Neural cell (in vitro differentiated cells): ENCODE measurements at regions not wholly inside any gene's neighbourhood (a gene's known extent, or its start where the extent isn't known, plus 50 kb on each side); places are given as distances from the start of the nearest gene placed in this dataset.

ENCODE experiments used
- CTCF ChIP-seq: fragments of 450-650 bp; IDR thresholded peaks from 2 replicates; pipeline ENCODE4 v1.5.1; 2014; ENCODE audit warnings: antibody characterized with exemption, mild to moderate bottlenecking, moderate library complexity; ENCODE audit not compliant: poor library complexity, severe bottlenecking
- EP300 ChIP-seq: fragments of 450-650 bp; conservative IDR thresholded peaks from 2 replicates; pipeline ENCODE4 v1.6.1; 2014; ENCODE audit warnings: antibody characterized with exemption, mild to moderate bottlenecking, moderate library complexity; ENCODE audit not compliant: poor library complexity, severe bottlenecking
- EZH2 ChIP-seq: fragments of 200-600, 300-800 bp; shearing (Covaris generic), sonication (generic); IDR thresholded peaks from 2 replicates; pipeline ENCODE4 v1.6.1; 2014; ENCODE audit warnings: antibody characterized with exemption, low read length, borderline replicate concordance, mild to moderate bottlenecking; ENCODE audit not compliant: insufficient read depth, poor library complexity, severe bottlenecking
- MXI1 ChIP-seq: fragments of 450-650 bp; conservative IDR thresholded peaks from 2 replicates; pipeline ENCODE4 v1.6.1; 2014; ENCODE audit warnings: antibody characterized with exemption, mild to moderate bottlenecking; ENCODE audit not compliant: poor library complexity, severe bottlenecking
- POLR2AphosphoS5 ChIP-seq: IDR thresholded peaks from 2 replicates; pipeline ENCODE4 v1.6.1; 2012
- RAD21 ChIP-seq: fragments of 450-650 bp; conservative IDR thresholded peaks from 2 replicates; pipeline ENCODE4 v1.6.1; 2014; ENCODE audit warnings: antibody characterized with exemption, mild to moderate bottlenecking, moderate library complexity
- SMC3 ChIP-seq: fragments of 450-650 bp; conservative IDR thresholded peaks from 2 replicates; pipeline ENCODE4 v1.6.1; 2014; ENCODE audit warnings: antibody characterized with exemption, mild to moderate bottlenecking, moderate library complexity; ENCODE audit not compliant: poor library complexity
- TAF1 ChIP-seq: IDR thresholded peaks from 2 replicates; pipeline ENCODE4 v1.6.1; 2012; ENCODE audit warnings: low read depth
- TF ChIP-seq, protein P1 (sequence below): IDR thresholded peaks from 2 replicates; pipeline ENCODE4 v1.6.1; 2012; ENCODE audit warnings: borderline replicate concordance

DNA sequence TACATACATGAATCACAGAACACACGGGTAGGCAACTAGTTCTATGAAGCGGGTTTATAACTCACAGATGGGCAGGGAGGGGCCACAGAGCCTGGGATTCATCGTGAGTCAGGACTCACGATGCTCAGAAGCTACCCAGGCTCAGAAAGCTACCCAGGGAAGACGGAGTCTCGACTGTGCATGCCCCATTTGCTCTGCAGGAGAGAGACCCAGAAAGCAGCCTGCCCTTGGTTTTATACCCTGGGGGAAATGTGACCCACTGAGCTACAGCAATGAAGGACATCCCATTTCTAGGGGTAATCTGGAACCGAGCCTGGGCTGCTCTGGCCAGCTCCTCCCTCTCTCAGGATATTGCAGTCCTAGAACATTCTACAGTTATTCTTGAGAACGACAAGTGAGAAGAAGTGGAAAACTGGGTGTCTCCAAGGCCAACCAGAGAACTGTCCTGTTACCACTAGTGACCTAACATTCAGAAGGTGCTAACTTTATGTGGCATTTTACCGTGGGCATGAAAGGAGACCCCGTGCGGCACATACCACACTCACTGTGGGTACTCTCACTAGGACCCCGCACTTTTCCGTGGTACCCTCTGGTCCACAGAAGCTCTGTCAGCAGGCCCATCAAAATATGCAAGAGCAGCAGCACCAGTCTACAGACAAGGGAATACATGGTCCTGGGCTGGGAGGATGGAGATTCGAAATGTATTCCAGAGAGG is 201.9 kb upstream of the PMEPA1 start:
- TF ChIP-seq CTCF (no peak), EZH2 (no peak), TAF1 (no peak), SMC3 (no peak), EP300 (no peak), POLR2AphosphoS5 (no peak), RAD21 (no peak), MXI1 (no peak)
- TF ChIP-seq, protein P1, sequence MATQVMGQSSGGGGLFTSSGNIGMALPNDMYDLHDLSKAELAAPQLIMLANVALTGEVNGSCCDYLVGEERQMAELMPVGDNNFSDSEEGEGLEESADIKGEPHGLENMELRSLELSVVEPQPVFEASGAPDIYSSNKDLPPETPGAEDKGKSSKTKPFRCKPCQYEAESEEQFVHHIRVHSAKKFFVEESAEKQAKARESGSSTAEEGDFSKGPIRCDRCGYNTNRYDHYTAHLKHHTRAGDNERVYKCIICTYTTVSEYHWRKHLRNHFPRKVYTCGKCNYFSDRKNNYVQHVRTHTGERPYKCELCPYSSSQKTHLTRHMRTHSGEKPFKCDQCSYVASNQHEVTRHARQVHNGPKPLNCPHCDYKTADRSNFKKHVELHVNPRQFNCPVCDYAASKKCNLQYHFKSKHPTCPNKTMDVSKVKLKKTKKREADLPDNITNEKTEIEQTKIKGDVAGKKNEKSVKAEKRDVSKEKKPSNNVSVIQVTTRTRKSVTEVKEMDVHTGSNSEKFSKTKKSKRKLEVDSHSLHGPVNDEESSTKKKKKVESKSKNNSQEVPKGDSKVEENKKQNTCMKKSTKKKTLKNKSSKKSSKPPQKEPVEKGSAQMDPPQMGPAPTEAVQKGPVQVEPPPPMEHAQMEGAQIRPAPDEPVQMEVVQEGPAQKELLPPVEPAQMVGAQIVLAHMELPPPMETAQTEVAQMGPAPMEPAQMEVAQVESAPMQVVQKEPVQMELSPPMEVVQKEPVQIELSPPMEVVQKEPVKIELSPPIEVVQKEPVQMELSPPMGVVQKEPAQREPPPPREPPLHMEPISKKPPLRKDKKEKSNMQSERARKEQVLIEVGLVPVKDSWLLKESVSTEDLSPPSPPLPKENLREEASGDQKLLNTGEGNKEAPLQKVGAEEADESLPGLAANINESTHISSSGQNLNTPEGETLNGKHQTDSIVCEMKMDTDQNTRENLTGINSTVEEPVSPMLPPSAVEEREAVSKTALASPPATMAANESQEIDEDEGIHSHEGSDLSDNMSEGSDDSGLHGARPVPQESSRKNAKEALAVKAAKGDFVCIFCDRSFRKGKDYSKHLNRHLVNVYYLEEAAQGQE: no peak
